BE2C (cell line): ENCODE measurements at regions not wholly inside any gene's neighbourhood (a gene's known extent, or its start where the extent isn't known, plus 50 kb on each side); places are given as distances from the start of the nearest gene placed in this dataset.

Experiments used
- DNase-seq: peaks from one replicate; pipeline ENCODE4 v3.0.0-alpha.2; 2020
- H3K27me3 ChIP-seq: fragments of 250-450 bp; sonication (Bioruptor Pico); 2 replicates; pipeline ENCODE4 v1.5.1; 2020; ENCODE audit warnings: mild to moderate bottlenecking
- H3K36me3 ChIP-seq: fragments of 250-450 bp; sonication (Bioruptor Pico); 2 replicates; pipeline ENCODE4 v1.5.1; 2020; ENCODE audit warnings: mild to moderate bottlenecking
- H3K4me1 ChIP-seq: fragments of 250-450 bp; sonication (Bioruptor Pico); 2 replicates; pipeline ENCODE4 v1.5.1; 2020
- H3K4me3 ChIP-seq: 2 replicates; pipeline ENCODE4 v1.5.1; 2011; ENCODE audit warnings: low read depth, low read length
- H3K9me3 ChIP-seq: fragments of 250-450 bp; sonication (Bioruptor Pico); 2 replicates; pipeline ENCODE4 v1.5.1; 2020
- TF ChIP-seq, protein P1 (sequence below): IDR thresholded peaks from 2 replicates; pipeline ENCODE4 v1.5.1; 2012; ENCODE audit warnings: mild to moderate bottlenecking, low read depth, low read length

GRCh38 chr5:2280318-2280717 is 397.6 kb upstream of the IRX4 start:
- Histone ChIP-seq H3K27me3 (no peaks in the 10 kb centered on the region), H3K4me3 (no peak overlapping the region), H3K36me3 (no peaks in the 10 kb centered on the region), H3K4me1 (no peaks in the 10 kb centered on the region), H3K9me3 (no peaks in the 10 kb centered on the region; the same call in 1 of the 2 replicates)
- TF ChIP-seq, protein P1, sequence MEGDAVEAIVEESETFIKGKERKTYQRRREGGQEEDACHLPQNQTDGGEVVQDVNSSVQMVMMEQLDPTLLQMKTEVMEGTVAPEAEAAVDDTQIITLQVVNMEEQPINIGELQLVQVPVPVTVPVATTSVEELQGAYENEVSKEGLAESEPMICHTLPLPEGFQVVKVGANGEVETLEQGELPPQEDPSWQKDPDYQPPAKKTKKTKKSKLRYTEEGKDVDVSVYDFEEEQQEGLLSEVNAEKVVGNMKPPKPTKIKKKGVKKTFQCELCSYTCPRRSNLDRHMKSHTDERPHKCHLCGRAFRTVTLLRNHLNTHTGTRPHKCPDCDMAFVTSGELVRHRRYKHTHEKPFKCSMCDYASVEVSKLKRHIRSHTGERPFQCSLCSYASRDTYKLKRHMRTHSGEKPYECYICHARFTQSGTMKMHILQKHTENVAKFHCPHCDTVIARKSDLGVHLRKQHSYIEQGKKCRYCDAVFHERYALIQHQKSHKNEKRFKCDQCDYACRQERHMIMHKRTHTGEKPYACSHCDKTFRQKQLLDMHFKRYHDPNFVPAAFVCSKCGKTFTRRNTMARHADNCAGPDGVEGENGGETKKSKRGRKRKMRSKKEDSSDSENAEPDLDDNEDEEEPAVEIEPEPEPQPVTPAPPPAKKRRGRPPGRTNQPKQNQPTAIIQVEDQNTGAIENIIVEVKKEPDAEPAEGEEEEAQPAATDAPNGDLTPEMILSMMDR: no peak
- no peak for DNase-seq

DNA sequence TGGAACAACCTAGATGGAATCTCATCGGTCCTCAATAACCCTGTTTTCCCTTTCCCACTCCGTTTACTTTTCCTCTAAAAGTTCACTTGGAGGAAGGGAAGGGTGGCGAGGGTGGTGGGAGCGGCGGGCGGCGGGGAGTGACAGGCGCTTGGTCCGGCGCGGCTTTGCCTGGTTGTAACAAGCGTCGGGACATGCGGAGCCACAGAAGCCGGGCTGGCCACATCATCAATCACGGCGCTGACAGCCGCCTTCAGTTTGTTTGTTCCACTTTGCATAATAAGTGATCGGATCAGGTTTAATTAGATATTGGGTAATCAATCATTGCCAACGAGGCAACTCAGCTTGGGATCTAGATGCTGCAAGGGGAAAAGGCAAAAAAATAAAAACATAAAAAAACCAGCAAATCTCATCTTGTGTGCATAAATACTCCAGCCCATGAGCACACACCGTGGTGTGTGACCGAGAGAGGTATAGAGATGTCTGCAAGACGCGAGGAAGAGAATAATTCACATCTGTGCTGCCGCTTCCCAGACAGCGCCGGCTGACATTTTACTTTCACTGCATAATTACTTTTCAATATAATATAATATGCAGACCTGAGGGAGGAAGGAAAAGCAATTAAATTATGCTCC is 396.2 kb upstream of the IRX4 start:
- TF ChIP-seq, protein P1: no peak
- no peak for DNase-seq
- Histone ChIP-seq H3K36me3 (no peaks in the 10 kb centered on the region), H3K4me3 (no peak overlapping the region), H3K27me3 (no peaks in the 10 kb centered on the region), H3K9me3 (no peaks in the 10 kb centered on the region; the same call in 1 of the 2 replicates), H3K4me1 (no peaks in the 10 kb centered on the region)

DNA sequence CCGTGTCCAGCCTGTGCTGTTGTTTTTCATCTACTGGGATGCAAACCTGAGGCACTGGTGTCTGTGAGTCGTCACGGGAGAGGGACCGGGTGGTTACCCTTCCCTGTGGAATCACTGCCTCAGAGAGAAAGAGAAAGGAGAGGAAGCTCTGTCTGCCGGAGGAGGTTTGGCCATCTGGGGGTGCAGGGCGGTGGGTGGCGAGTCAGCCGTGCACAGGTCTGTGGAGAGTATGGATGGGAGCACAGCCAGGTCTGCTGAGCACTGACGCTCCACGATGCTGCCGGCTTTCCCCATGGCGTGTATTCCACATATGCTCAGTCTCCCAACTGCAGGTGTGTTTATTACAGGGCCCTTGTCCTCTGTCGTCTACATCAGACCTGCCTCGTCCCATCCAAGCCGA is 395.2 kb upstream of the IRX4 start:
- H3K36me3 ChIP-seq: no peaks in the 10 kb centered on the region
- TF ChIP-seq, protein P1: no peak
- no peak for DNase-seq

GRCh38 chr5:2276101-2276500 is 393.4 kb upstream of the IRX4 start:
- H3K36me3 ChIP-seq: no peaks in the 10 kb centered on the region
- TF ChIP-seq, protein P1: no peak
- no peaks in the 10 kb centered on the region for H3K9me3 ChIP-seq
- DNase-seq: no peak
- no peak overlapping the region for H3K4me3 ChIP-seq
- no peaks in the 10 kb centered on the region for H3K4me1 ChIP-seq
- H3K27me3 ChIP-seq: no peaks in the 10 kb centered on the region

More for the DNA sequence above, 395.2 kb upstream of the IRX4 start:
- Histone ChIP-seq H3K4me1 (no peaks in the 10 kb centered on the region), H3K27me3 (no peaks in the 10 kb centered on the region), H3K9me3 (no peaks in the 10 kb centered on the region; the same call in 1 of the 2 replicates), H3K4me3 (no peak overlapping the region)

DNA sequence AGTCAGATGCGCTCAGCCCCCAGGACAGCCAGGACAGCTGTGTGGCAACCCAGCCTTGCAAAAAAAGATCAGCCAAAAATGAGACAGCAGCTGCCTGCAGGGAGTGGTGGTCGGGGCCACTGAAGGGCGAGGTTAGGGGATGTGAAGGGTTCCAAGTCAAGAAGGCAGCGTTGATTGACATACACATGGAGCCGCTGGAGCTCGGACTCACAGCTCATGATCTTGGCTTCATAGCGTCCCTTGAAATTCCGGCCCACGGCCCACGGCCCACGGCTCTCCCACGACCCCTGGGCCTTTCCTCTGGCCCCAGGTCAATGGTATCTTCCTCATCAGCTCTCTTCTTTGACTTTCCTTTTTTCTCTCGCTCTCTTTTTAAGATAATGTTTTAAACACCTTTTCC is 390.0 kb upstream of the IRX4 start:
- TF ChIP-seq, protein P1: no peak
- no peaks in the 10 kb centered on the region for H3K36me3 ChIP-seq
- no peak for DNase-seq
- no peaks in the 10 kb centered on the region for H3K9me3 ChIP-seq
- H3K4me1 ChIP-seq: no peaks in the 10 kb centered on the region
- H3K4me3 ChIP-seq: no peak overlapping the region
- no peaks in the 10 kb centered on the region for H3K27me3 ChIP-seq

GRCh38 chr5:2272039-2272438 is 389.3 kb upstream of the IRX4 start:
- no peak for DNase-seq
- no peaks in the 10 kb centered on the region for H3K36me3 ChIP-seq
- TF ChIP-seq, protein P1: no peak
- no peak overlapping the region for H3K4me3 ChIP-seq
- no peaks in the 10 kb centered on the region for H3K4me1 ChIP-seq
- no peaks in the 10 kb centered on the region for H3K9me3 ChIP-seq
- no peaks in the 10 kb centered on the region for H3K27me3 ChIP-seq
